ENCODE measurements at regions not wholly inside any gene's neighbourhood (a gene's known extent, or its start where the extent isn't known, plus 50 kb on each side); places are given as distances from the start of the nearest gene placed in this dataset.
"Not testable (repeated sequence)": the region's sequence is repeated elsewhere in the genome, so short reads cannot be mapped to it uniquely, and the experiment has no call there.

- TF ChIP-seq FOXA1 (IDR thresholded peaks at IDR 0.05); GABPA (IDR thresholded peaks at IDR 0.05 in 1 of 2, conservative IDR thresholded peaks at IDR 0.05 in 1 of 2); CTCF (IDR thresholded peaks at IDR 0.05; ENCODE audit: low read depth, low read length, missing input control); SP1 (IDR thresholded peaks at IDR 0.05); EGR1 (IDR thresholded peaks at IDR 0.05; ENCODE audit: low read depth in 2 of 2); RXRA (IDR thresholded peaks at IDR 0.05); YY1 (IDR thresholded peaks at IDR 0.05); HNF4G (IDR thresholded peaks at IDR 0.05); ZBTB33 (IDR thresholded peaks at IDR 0.05); REST (IDR thresholded peaks at IDR 0.05); MAX (IDR thresholded peaks at IDR 0.05); JUND (IDR thresholded peaks at IDR 0.05); FOXA2 (IDR thresholded peaks at IDR 0.05): not testable (repeated sequence)
Measured at GRCh38 chr1:211889307-211890090, 58.9 kb upstream of the LPGAT1 start.

Measured in liver (tissue), 3 donors.